GM23248 (cell line): ENCODE measurements at regions not wholly inside any gene's neighbourhood (a gene's known extent, or its start where the extent isn't known, plus 50 kb on each side); places are given as distances from the start of the nearest gene placed in this dataset.
A peak's percentile ranks its signal among the peaks of the same experiment; 100 is the strongest.

Source experiments
- DNase-seq: peaks from one replicate; pipeline ENCODE4 v3.0.0-alpha.2; 2015
- H2AFZ ChIP-seq: fragments of 200-600 bp; sonication (generic); 2 replicates; pipeline ENCODE4 v1.6.1; 2016; ENCODE audit warnings: antibody characterized with exemption
- H3F3A ChIP-seq: fragments of 200-600 bp; sonication (generic); 2 replicates; pipeline ENCODE4 v1.6.1; 2016; ENCODE audit warnings: mild to moderate bottlenecking, antibody characterized with exemption, mixed run types; ENCODE audit not compliant: insufficient read depth
- H3K27ac ChIP-seq: fragments of 200-600 bp; sonication (generic); 2 replicates; pipeline ENCODE4 v1.5.1; 2016; ENCODE audit warnings: mild to moderate bottlenecking
- H3K27me3 ChIP-seq: fragments of 200-600 bp; sonication (generic); replicated peaks from 2 replicates; pipeline ENCODE4 v1.6.1; 2016; ENCODE audit warnings: mild to moderate bottlenecking; ENCODE audit not compliant: insufficient read depth
- H3K36me3 ChIP-seq: fragments of 200-600 bp; sonication (generic); 2 replicates; pipeline ENCODE4 v1.6.1; 2016; ENCODE audit warnings: low read depth, mild to moderate bottlenecking
- H3K4me1 ChIP-seq: fragments of 200-600 bp; sonication (generic); 2 replicates; pipeline ENCODE4 v1.6.1; 2016; ENCODE audit warnings: mild to moderate bottlenecking; ENCODE audit not compliant: insufficient read depth
- H3K4me2 ChIP-seq: fragments of 200-600 bp; sonication (generic); one replicate; pipeline ENCODE4 v1.6.1; 2016; ENCODE audit warnings: mild to moderate bottlenecking; ENCODE audit not compliant: unreplicated experiment
- H3K4me3 ChIP-seq: fragments of 200-600 bp; sonication (generic); 2 replicates; pipeline ENCODE4 v1.5.1; 2016; ENCODE audit warnings: mild to moderate bottlenecking
- H3K79me2 ChIP-seq: fragments of 200-600 bp; sonication (generic); 2 replicates; pipeline ENCODE4 v1.6.1; 2016; ENCODE audit warnings: mild to moderate bottlenecking; ENCODE audit not compliant: insufficient read depth
- H3K9ac ChIP-seq: fragments of 200-600 bp; sonication (generic); 2 replicates; pipeline ENCODE4 v1.6.1; 2016; ENCODE audit warnings: mild to moderate bottlenecking
- H3K9me2 ChIP-seq: fragments of 200-600 bp; sonication (generic); 2 replicates; pipeline ENCODE4 v1.6.1; 2016; ENCODE audit warnings: mixed run types, mild to moderate bottlenecking, moderate library complexity; ENCODE audit not compliant: insufficient read depth
- H3K9me3 ChIP-seq: fragments of 200-600 bp; sonication (generic); one replicate; pipeline ENCODE4 v1.6.1; 2017; ENCODE audit warnings: low read depth
- H4K20me1 ChIP-seq: fragments of 200-600 bp; sonication (generic); 2 replicates; pipeline ENCODE4 v1.6.0; 2016; ENCODE audit not compliant: insufficient read depth
- EZH2 ChIP-seq: fragments of 200-600 bp; sonication (generic); IDR thresholded peaks from 2 replicates; pipeline ENCODE4 v1.6.1; 2018; ENCODE audit warnings: antibody characterized with exemption, mild to moderate bottlenecking; ENCODE audit not compliant: insufficient read depth, poor library complexity, severe bottlenecking
- EZH2phosphoT487 ChIP-seq: fragments of 200-600 bp; sonication (generic); IDR thresholded peaks from 2 replicates; pipeline ENCODE4 v1.6.1; 2018; ENCODE audit warnings: antibody characterized with exemption, moderate library complexity, mild to moderate bottlenecking, low read depth; ENCODE audit not compliant: insufficient read depth
- WGBS, 2 experiments: methylation state at CpG; one replicate each; pipeline ENCODE4 v1.1.6; 2015 to 2017; ENCODE audit warnings: low lambda C conversion rate in 2 of 2, low coverage in 1 of 2; ENCODE audit errors: missing lambda C conversion rate in 2 of 2; 5-methylcytosine and 5-hydroxymethylcytosine counted together
- in situ Hi-C: fragments of 300-500 bp; cut with MboI; formaldehyde crosslinking; loops from 2 replicates; pipeline ENCODE4 v1.15.0; 2020

- Histone ChIP-seq H3K4me3 (no peak overlapping the region), H3K36me3 (no peaks in the 10 kb centered on the region), H3K4me1 (peaks cover 11% of the 10 kb centered on the region), H3K9ac (no peak overlapping the region), H3F3A (no peaks in the 10 kb centered on the region), H3K9me2 (no peaks in the 10 kb centered on the region), H3K4me2 (no peak overlapping the region), H2AFZ (no peak overlapping the region), H3K9me3 (no peaks in the 10 kb centered on the region), H4K20me1 (no peaks in the 10 kb centered on the region), H3K79me2 (no peaks in the 10 kb centered on the region), H3K27me3 (no peaks in the 10 kb centered on the region), H3K27ac (no peak overlapping the region)
- TF ChIP-seq EZH2phosphoT487 = no peak
- TF ChIP-seq EZH2 = no peak
- in situ Hi-C loops = no loop called here
- DNase-seq = no peak
These were observed 480.2 kb downstream of the LPIN1 start for GRCh38 chr2:12226653-12227052.

GRCh38 chr2:12227941-12228608 is 481.6 kb downstream of the LPIN1 start:
- Histone ChIP-seq H3K27ac (peak overlapping the region; percentile 39), H3K4me1 (peaks cover 11% of the 10 kb centered on the region), H4K20me1 (no peaks in the 10 kb centered on the region), H3K9me2 (no peaks in the 10 kb centered on the region), H3K9ac (no peak overlapping the region), H2AFZ (peak overlapping the region; percentile 63), H3K36me3 (no peaks in the 10 kb centered on the region), H3K79me2 (no peaks in the 10 kb centered on the region), H3K9me3 (no peaks in the 10 kb centered on the region), H3K4me3 (no peak overlapping the region), H3K4me2 (no peak overlapping the region), H3F3A (no peaks in the 10 kb centered on the region), H3K27me3 (no peaks in the 10 kb centered on the region)
- 73 to 78% methylated on average over 4 of the region's 4 CpGs for WGBS, 2 experiments
- peak; percentile 68 for DNase-seq
- TF ChIP-seq EZH2 (no peak), EZH2phosphoT487 (no peak)
- in situ Hi-C loops = no loop called here

- Histone ChIP-seq H3K27ac (no peak overlapping the region), H3K9me2 (no peaks in the 10 kb centered on the region), H3K9ac (no peak overlapping the region), H3K36me3 (no peaks in the 10 kb centered on the region), H3K9me3 (no peaks in the 10 kb centered on the region), H3K4me1 (peaks cover 11% of the 10 kb centered on the region), H2AFZ (no peak overlapping the region), H3F3A (no peaks in the 10 kb centered on the region), H3K4me3 (no peak overlapping the region), H3K4me2 (no peak overlapping the region), H3K79me2 (no peaks in the 10 kb centered on the region), H3K27me3 (no peaks in the 10 kb centered on the region), H4K20me1 (no peaks in the 10 kb centered on the region)
- DNase-seq = no peak
- WGBS, 2 experiments = 48 to 62% methylated on average over 2 of the region's 2 CpGs
- in situ Hi-C loops = no loop called here
- TF ChIP-seq EZH2 (no peak), EZH2phosphoT487 (no peak)
These were observed 484.9 kb downstream of the LPIN1 start for GRCh38 chr2:12231288-12231687.

GRCh38 chr2:12232876-12233275 is 483.9 kb upstream of the TRIB2 start:
- in situ Hi-C loops = no loop called here
- Histone ChIP-seq H2AFZ (peak overlapping the region; percentile 9; the same call in 1 of the 2 replicates), H3K27me3 (no peaks in the 10 kb centered on the region), H3K79me2 (no peaks in the 10 kb centered on the region), H3K4me1 (peaks cover 7% of the 10 kb centered on the region), H3K9ac (no peak overlapping the region), H3K4me3 (no peak overlapping the region), H3K27ac (no peak overlapping the region), H3K9me2 (no peaks in the 10 kb centered on the region; the same call in 1 of the 2 replicates), H3K9me3 (no peaks in the 10 kb centered on the region), H3F3A (no peaks in the 10 kb centered on the region), H3K4me2 (no peak overlapping the region), H4K20me1 (no peaks in the 10 kb centered on the region), H3K36me3 (no peaks in the 10 kb centered on the region)
- WGBS, 2 experiments = 11 to 20% methylated on average over 3 of the region's 3 CpGs
- DNase-seq = no peak
- TF ChIP-seq EZH2phosphoT487 (no peak), EZH2 (no peak)
